Adrenal gland (tissue), 9 donors: ENCODE measurements at regions not wholly inside any gene's neighbourhood (a gene's known extent, or its start where the extent isn't known, plus 50 kb on each side); places are given as distances from the start of the nearest gene placed in this dataset.
"Not testable (repeated sequence)": the region's sequence is repeated elsewhere in the genome, so short reads cannot be mapped to it uniquely, and the experiment has no call there.

Experiments
- DNase-seq, 7 donors: peaks; one replicate each; pipeline ENCODE4 v3.0.0-alpha.2; 2019 to 2020
- H3K27ac ChIP-seq, 5 donors: fragments of 200-600 bp; sonication (generic) in 4 of 5; 1 replicate in 3 of 5; 2 replicates in 2 of 5; pipeline versions ENCODE4 v1.5.1 to v1.8.0; 2016 to 2020; ENCODE audit warnings: mild to moderate bottlenecking in 1 of 5
- H3K27me3 ChIP-seq: fragments of 200-600 bp; 2 replicates; pipeline ENCODE4 v1.8.0; 2021
- H3K36me3 ChIP-seq, 2 donors: fragments of 200-600 bp; replicated peaks in 1 of 2; 1 replicate in 1 of 2; 2 replicates in 1 of 2; pipeline versions ENCODE4 v1.5.1 to v1.8.0; 2018 to 2022
- H3K4me1 ChIP-seq, 2 donors: fragments of 200-600 bp; replicated peaks in 1 of 2; 1 replicate in 1 of 2; 2 replicates in 1 of 2; pipeline versions ENCODE4 v1.5.1 to v1.8.0; 2018 to 2021
- H3K4me3 ChIP-seq, 4 donors: fragments of 200-600 bp; sonication (generic) in 3 of 4; one replicate each; pipeline ENCODE4 v1.5.1; 2016 to 2018
- H3K9me3 ChIP-seq, 3 donors: fragments of 200-600 bp; sonication (generic) in 1 of 3; replicated peaks in 1 of 3; 1 replicate in 2 of 3; 2 replicates in 1 of 3; pipeline versions ENCODE4 v1.5.1 to v1.8.0; 2016 to 2021
- whole genome bisulfite sequencing, 4 donors: extraction: QIAGEN DNeasy Blood & Tissue Kit in 2 of 4; methylation state at CpG; one replicate each; pipeline versions ENCODE4 v1.1.5 to v1.1.7; 2013 to 2017; 5-methylcytosine and 5-hydroxymethylcytosine counted together
- intact Hi-C, 2 donors: fragments of 100-400 bp; cut with DNase I; formaldehyde crosslinking; loops; one replicate each; pipeline versions ENCODE4 v1.14.1 to v1.15.0; 2022 to 2023
- donor health status: healthy with polysubstance abuse.
- donor health status: Bipolar disorder and iron deficiency.
- donor health status: DM: yes; HTN: yes; CAD: no.
- donor health status: DM: no; HTN: no; CAD: no.
- donor health status: DM: no; HTN: no; CAD: no.

DNA sequence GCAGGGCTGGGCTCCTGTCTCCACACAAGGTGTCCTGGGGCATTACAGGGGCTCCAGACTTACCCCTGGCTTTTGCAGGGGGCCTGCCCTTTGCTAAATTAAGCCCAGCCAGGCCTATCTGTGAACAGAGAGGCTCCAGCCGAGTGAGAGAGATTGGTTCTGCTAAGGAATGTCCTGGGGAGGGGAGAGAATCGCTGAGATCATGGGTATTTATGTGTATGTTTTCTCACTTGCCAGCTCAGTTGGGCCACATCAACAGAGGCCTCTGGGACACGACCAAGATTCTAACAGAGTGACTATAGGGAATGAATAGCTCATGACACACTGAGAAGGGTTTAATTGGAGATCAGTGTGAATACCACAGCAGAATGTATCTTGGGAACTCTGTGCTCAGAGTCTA is 109.8 kb upstream of the NBPF8 start:
- intact Hi-C loops, DNase-seq, H3K4me1 ChIP-seq, H3K27ac ChIP-seq, H3K4me3 ChIP-seq, H3K9me3 ChIP-seq, H3K36me3 ChIP-seq, H3K27me3 ChIP-seq: not testable (repeated sequence)
- no CpG with 5 or more reads among the region's 3 CpGs for WGBS, 4 donors

DNA sequence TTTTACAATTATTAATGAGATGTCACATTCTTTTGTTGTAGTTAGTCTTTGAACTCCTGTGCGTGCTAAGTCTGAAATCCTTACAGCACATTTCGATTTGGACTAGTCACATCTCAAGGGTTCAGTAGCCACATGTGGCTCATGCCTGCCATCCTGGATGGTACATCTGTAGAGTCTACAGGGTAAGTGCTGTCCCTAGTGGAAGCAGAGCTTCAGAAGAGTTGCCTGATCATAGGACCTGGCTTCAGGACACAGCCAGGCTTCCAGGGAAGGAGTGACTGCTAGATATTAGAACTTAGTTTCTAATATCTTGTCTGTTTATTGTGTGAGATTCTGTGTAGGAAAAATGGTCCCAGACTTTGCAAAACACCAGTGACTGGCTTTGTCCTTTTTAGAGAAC is 110.5 kb upstream of the NBPF8 start:
- H3K36me3 ChIP-seq, intact Hi-C loops, H3K9me3 ChIP-seq, H3K27me3 ChIP-seq, H3K4me1 ChIP-seq, H3K27ac ChIP-seq, DNase-seq, H3K4me3 ChIP-seq: not testable (repeated sequence)
- whole genome bisulfite sequencing, 4 donors: no CpG with 5 or more reads among the region's 2 CpGs

DNA sequence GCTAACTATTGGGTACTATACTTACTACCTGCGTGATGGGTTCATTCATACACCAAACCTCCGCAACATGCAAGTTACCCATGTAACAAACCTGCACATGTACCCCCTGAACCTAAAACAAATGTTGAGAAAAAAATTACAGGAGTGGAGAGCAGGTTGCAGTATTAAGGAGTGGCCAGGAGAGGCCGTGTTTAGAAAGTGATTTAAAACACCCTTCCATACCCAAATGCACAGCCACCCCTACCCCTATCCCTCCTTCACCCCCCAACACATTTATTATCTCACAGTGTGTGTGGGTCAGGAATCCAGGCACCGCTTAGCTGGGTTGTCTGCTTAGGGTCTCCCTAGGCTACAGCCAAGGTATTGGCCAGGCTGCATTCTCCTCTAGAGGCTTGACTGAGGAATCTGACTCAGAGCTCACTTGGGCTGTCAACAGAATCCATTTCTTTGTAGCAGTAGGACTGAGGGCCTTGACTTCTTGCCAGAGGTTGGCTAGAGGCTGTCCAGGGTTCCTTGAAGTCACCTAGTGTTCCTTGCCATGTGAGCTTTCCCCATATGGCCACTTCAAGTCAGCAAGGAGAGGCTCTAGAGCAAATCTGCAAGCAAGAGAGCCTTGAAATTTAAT is 115.3 kb upstream of the NBPF8 start:
- H3K4me3 ChIP-seq, H3K27ac ChIP-seq, H3K4me1 ChIP-seq, H3K36me3 ChIP-seq, intact Hi-C loops, DNase-seq, H3K9me3 ChIP-seq, H3K27me3 ChIP-seq: not testable (repeated sequence)
- WGBS, 4 donors: 40 to 90% (median 63%) methylated on average over 1 to 2 of the region's 4 CpGs

DNA sequence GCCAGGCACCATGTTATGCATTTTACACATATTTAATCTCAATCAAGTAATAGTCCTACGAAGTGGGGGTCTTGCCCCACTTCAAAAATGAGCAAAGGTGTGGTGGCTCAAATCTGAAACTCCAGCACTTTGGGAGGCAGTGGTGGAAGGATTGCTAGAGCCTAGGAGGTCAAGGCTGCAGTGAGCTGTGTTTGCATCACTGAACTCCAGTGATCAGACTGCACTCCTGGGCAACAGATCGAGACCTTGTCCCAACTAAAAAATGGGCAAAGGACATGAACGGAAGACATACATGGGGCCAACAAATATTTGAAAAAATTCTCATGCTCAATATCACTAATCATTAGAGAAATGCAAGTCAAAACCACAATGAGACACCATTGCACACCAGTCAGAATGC is 116.3 kb upstream of the NBPF8 start:
- DNase-seq, H3K27me3 ChIP-seq, intact Hi-C loops, H3K4me3 ChIP-seq, H3K4me1 ChIP-seq, H3K9me3 ChIP-seq, H3K36me3 ChIP-seq, H3K27ac ChIP-seq: not testable (repeated sequence)
- no CpG with 5 or more reads among the region's 3 CpGs for WGBS, 4 donors

GRCh38 chr1:120297345-120297953 is 117.4 kb upstream of the NBPF8 start:
- H3K9me3 ChIP-seq, H3K4me1 ChIP-seq, H3K27me3 ChIP-seq, H3K4me3 ChIP-seq, H3K27ac ChIP-seq, DNase-seq, intact Hi-C loops, H3K36me3 ChIP-seq: not testable (repeated sequence)
- no CpG with 5 or more reads among the region's 3 CpGs for WGBS, 4 donors

DNA sequence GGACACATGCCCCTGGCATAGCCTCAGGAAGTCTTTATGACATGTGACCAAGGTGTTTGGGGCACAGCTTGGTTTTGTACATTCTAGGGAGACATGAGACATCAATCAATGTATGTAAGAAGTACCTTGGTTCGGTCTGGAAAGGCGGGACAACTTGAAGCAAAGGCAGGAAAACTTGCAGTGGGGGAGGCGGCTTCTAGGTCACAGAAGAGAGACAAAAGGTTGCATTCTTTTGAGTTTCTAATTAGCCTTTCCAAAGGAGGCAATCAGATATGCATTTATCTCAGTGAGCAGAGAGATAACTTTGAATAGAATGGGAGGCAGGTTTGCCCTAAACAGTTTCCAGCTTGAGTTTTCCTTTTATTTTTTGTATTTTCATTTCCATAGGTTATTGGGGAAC is 113.8 kb upstream of the SEC22B start:
- DNase-seq, H3K27ac ChIP-seq, H3K9me3 ChIP-seq, intact Hi-C loops, H3K4me3 ChIP-seq, H3K27me3 ChIP-seq, H3K4me1 ChIP-seq, H3K36me3 ChIP-seq: not testable (repeated sequence)
- WGBS, 4 donors: no CpG with 5 or more reads among the region's 3 CpGs

DNA sequence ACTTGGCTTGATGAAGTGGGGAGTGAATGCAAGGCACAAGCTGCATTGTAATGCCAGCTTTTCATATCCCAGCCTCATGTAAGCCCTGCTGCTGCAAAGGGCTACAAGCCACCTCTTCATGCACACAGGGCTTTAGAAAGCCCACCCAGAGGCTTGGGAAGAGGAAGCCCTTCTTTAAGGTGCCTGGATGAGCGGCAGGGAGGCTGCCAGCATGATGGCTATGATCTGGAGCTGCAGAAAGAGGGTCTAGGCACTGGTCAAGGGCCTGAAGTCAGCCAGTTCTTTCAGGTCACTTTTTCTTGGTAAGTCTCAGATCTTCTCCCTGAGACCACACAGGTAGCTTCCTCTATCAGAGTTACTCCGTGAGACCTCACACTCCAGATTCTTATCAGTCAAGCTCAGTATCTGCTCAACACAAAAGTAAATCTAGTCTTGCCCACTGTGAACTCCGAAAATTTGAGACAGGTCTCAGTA is 113.3 kb upstream of the SEC22B start:
- H3K4me1 ChIP-seq, intact Hi-C loops, DNase-seq, H3K9me3 ChIP-seq, H3K27ac ChIP-seq, H3K4me3 ChIP-seq, H3K27me3 ChIP-seq, H3K36me3 ChIP-seq: not testable (repeated sequence)
- no CpG with 5 or more reads among the region's 3 CpGs for WGBS, 4 donors

DNA sequence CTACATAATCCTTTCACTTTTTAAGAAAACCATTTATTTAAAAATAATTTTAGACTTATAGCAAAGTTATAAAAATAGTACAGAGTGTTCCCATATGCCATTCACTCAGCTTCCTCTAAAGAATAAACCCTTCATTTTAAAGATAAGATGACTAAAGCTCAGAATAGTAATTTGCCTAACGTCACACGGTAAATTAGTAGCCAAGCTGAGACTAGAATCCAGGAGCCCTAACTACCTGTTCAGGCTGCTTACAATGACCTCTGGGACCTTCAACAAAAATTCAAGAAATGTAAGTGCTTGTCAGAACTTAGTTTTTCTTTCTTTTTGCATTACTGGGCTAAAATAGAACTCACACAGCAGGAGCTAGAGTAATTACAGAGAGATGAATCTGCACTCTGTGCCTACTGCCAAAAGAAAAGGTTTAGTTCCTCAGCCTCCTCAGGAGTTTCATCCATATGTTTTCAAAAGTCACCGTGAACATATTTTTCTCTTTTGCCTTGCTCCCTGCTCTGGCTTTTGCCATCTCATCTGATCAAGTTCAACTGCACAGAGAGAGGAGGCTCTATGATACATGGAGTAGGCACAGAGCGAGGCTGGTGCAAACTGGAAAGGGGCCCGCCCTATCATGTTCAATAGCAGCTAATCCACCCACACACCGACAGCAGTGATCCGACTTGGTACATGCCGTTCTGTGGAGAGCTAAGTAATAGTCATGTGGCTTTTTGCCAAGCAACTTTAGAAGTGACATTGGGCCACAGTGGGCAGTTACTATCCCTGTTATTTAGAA is 112.7 kb upstream of the SEC22B start:
- H3K36me3 ChIP-seq, H3K9me3 ChIP-seq, H3K4me3 ChIP-seq, DNase-seq, intact Hi-C loops, H3K4me1 ChIP-seq, H3K27ac ChIP-seq, H3K27me3 ChIP-seq: not testable (repeated sequence)
- WGBS, 4 donors: no CpG with 5 or more reads among the region's 8 CpGs

GRCh38 chr1:120288167-120288566 is 111.8 kb upstream of the SEC22B start:
- H3K27me3 ChIP-seq, H3K27ac ChIP-seq, H3K36me3 ChIP-seq, H3K4me1 ChIP-seq, H3K9me3 ChIP-seq, intact Hi-C loops, H3K4me3 ChIP-seq, DNase-seq: not testable (repeated sequence)
- WGBS, 4 donors: no CpG with 5 or more reads among the region's 6 CpGs

DNA sequence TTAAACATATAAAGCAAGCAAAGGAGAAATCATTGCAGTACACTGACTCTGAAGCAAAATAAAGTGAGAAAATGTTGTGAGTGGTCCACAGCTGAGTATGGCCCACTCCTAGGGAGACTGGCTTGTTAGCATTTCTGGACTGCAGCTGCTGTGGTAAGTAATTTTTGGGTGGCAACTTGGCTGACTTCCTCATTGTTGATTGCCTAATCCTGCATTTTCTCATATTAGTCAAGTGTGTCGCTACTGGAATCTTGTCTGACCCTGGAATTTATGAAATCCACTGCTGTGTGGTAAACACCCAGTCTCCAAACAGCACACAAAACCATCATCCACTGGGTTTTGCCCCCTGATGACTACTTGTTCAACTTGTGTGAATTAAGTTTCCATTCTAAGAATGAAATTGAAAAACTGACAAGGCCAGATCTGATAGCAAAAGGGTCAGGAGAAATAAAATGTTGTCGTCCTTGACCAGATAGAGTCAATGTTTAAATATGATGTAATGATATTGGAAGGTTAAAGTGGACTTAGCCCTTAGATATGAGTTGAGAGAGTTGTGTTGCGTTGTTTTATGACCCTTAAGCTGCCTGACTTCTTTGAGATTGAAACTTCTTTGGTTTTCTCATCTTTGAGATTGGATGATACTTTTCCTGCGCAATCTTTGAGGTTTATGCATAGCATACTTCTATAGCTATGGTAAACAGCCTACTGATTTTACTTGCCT is 106.6 kb upstream of the SEC22B start:
- H3K27ac ChIP-seq, H3K4me1 ChIP-seq, H3K36me3 ChIP-seq, intact Hi-C loops, H3K9me3 ChIP-seq, DNase-seq, H3K4me3 ChIP-seq, H3K27me3 ChIP-seq: not testable (repeated sequence)
- WGBS, 4 donors: no CpG with 5 or more reads among the region's 4 CpGs

GRCh38 chr1:120278259-120278610 is 101.9 kb upstream of the SEC22B start:
- H3K4me3 ChIP-seq, H3K9me3 ChIP-seq, intact Hi-C loops, H3K27ac ChIP-seq, H3K27me3 ChIP-seq, DNase-seq, H3K4me1 ChIP-seq, H3K36me3 ChIP-seq: not testable (repeated sequence)
- no CpG with 5 or more reads among the region's 4 CpGs for WGBS, 4 donors
